HEK293 (cell line): ENCODE measurements at regions not wholly inside any gene's neighbourhood (a gene's known extent, or its start where the extent isn't known, plus 50 kb on each side); places are given as distances from the start of the nearest gene placed in this dataset.
A peak's percentile ranks its signal among the peaks of the same experiment; 100 is the strongest.

Source experiments
- CTCF ChIA-PET: fragments of 350-600 bp; formaldehyde crosslinking; extraction: SDS; loops from one replicate; lab custom pipeline; 2021; ENCODE audit warnings: antibody characterized with exemption; lab: Yijun Ruan, JAX
- POLR2A ChIA-PET: fragments of 300-600 bp; formaldehyde crosslinking; extraction: SDS; loops from one replicate; lab custom pipeline; 2020; ENCODE audit warnings: antibody characterized with exemption, inconsistent platforms; lab: Yijun Ruan, JAX
- H3K27ac ChIP-seq: fragments of 200-500 bp; sonication (Bioruptor generic); 2 replicates; pipeline ENCODE4 v1.5.1; 2014; ENCODE audit warnings: low read depth, low read length, control low read depth, inconsistent platforms; ENCODE audit errors: extremely low read depth
- H3K36me3 ChIP-seq, 2 experiments: fragments of 200-500 bp in 1 of 2; sonication (Bioruptor generic) in 1 of 2; 1 replicate in 1 of 2; 2 replicates in 1 of 2; pipeline ENCODE4 v1.5.1; 2014 to 2017; ENCODE audit warnings: inconsistent platforms in 2 of 2, low read length in 2 of 2; ENCODE audit not compliant: control insufficient read depth in 2 of 2, insufficient read depth in 1 of 2
- H3K4me1 ChIP-seq: fragments of 200-500 bp; sonication (Bioruptor generic); 2 replicates; pipeline ENCODE4 v1.5.1; 2014; ENCODE audit warnings: mild to moderate bottlenecking, low read length, inconsistent platforms; ENCODE audit not compliant: control insufficient read depth, insufficient read depth
- H3K4me3 ChIP-seq: 2 replicates; pipeline ENCODE4 v1.5.1; 2011; ENCODE audit warnings: low read depth, mild to moderate bottlenecking, control low read depth, low read length, moderate library complexity
- H3K9me3 ChIP-seq: fragments of 200-500 bp; sonication (Bioruptor generic); 2 replicates; pipeline ENCODE4 v1.5.1; 2014; ENCODE audit warnings: low read depth, low read length, inconsistent platforms; ENCODE audit not compliant: control insufficient read depth, insufficient read depth
- FEZF1 ChIP-seq: fragments of 450-650 bp; formaldehyde crosslinking; IDR thresholded peaks from 2 replicates; pipeline ENCODE4 v1.5.1; 2016; ENCODE audit warnings: missing biosample characterization, missing genetic modification characterization
- KLF16 ChIP-seq: fragments of 450-650 bp; formaldehyde crosslinking; IDR thresholded peaks from 2 replicates; pipeline ENCODE4 v1.5.1; 2017; ENCODE audit warnings: missing biosample characterization, missing genetic modification characterization
- OSR2 ChIP-seq: fragments of 450-650 bp; formaldehyde crosslinking; IDR thresholded peaks from 2 replicates; pipeline ENCODE4 v1.5.1; 2016; ENCODE audit warnings: missing biosample characterization, missing genetic modification characterization
- WT1 ChIP-seq: fragments of 450-650 bp; formaldehyde crosslinking; IDR thresholded peaks from 2 replicates; pipeline ENCODE4 v1.5.1; 2016; ENCODE audit warnings: missing biosample characterization, missing genetic modification characterization
- YY1 ChIP-seq: fragments of 450-650 bp; formaldehyde crosslinking; IDR thresholded peaks from 2 replicates; pipeline ENCODE4 v1.5.1; 2018; ENCODE audit warnings: missing biosample characterization, missing genetic modification characterization
- ZBTB17 ChIP-seq: fragments of 450-650 bp; formaldehyde crosslinking; IDR thresholded peaks from 2 replicates; pipeline ENCODE4 v1.5.1; 2016; ENCODE audit warnings: missing biosample characterization, missing genetic modification characterization
- ZBTB8A ChIP-seq: fragments of 450-650 bp; formaldehyde crosslinking; IDR thresholded peaks from 2 replicates; pipeline ENCODE4 v1.5.1; 2016; ENCODE audit warnings: missing biosample characterization, missing genetic modification characterization
- ZEB2 ChIP-seq: fragments of 450-650 bp; formaldehyde crosslinking; IDR thresholded peaks from 2 replicates; pipeline ENCODE4 v1.5.1; 2016; ENCODE audit warnings: missing biosample characterization, missing genetic modification characterization
- ZNF10 ChIP-seq: fragments of 450-650 bp; formaldehyde crosslinking; IDR thresholded peaks from 2 replicates; pipeline ENCODE4 v1.5.1; 2017; ENCODE audit warnings: missing biosample characterization, missing genetic modification characterization
- ZNF121 ChIP-seq: fragments of 450-650 bp; formaldehyde crosslinking; IDR thresholded peaks from 2 replicates; pipeline ENCODE4 v1.5.1; 2016; ENCODE audit warnings: missing biosample characterization, missing genetic modification characterization
- ZNF133 ChIP-seq: fragments of 450-650 bp; formaldehyde crosslinking; IDR thresholded peaks from 2 replicates; pipeline ENCODE4 v1.5.1; 2016; ENCODE audit warnings: missing biosample characterization, missing genetic modification characterization
- ZNF155 ChIP-seq: fragments of 450-650 bp; formaldehyde crosslinking; IDR thresholded peaks from 2 replicates; pipeline ENCODE4 v1.5.1; 2016; ENCODE audit warnings: missing biosample characterization, missing genetic modification characterization
- ZNF2 ChIP-seq: fragments of 450-650 bp; formaldehyde crosslinking; IDR thresholded peaks from 2 replicates; pipeline ENCODE4 v1.5.1; 2016; ENCODE audit warnings: missing biosample characterization, missing genetic modification characterization
- ZNF211 ChIP-seq: fragments of 450-650 bp; formaldehyde crosslinking; IDR thresholded peaks from 2 replicates; pipeline ENCODE4 v1.5.1; 2016; ENCODE audit warnings: low read depth, missing biosample characterization, missing genetic modification characterization
- ZNF335 ChIP-seq: fragments of 450-650 bp; formaldehyde crosslinking; conservative IDR thresholded peaks from 2 replicates; pipeline ENCODE4 v1.5.1; 2016; ENCODE audit warnings: missing biosample characterization, missing genetic modification characterization
- ZNF404 ChIP-seq: fragments of 450-650 bp; formaldehyde crosslinking; IDR thresholded peaks from 2 replicates; pipeline ENCODE4 v1.5.1; 2017; ENCODE audit warnings: missing biosample characterization, missing genetic modification characterization
- ZNF555 ChIP-seq: fragments of 450-650 bp; formaldehyde crosslinking; conservative IDR thresholded peaks from 2 replicates; pipeline ENCODE4 v1.5.1; 2017; ENCODE audit warnings: missing biosample characterization, mild to moderate bottlenecking, missing genetic modification characterization, inconsistent platforms
- ZNF792 ChIP-seq: fragments of 450-650 bp; formaldehyde crosslinking; IDR thresholded peaks from 2 replicates; pipeline ENCODE4 v1.5.1; 2016; ENCODE audit warnings: missing biosample characterization, missing genetic modification characterization
- TF ChIP-seq, protein P1 (sequence below): fragments of 450-650 bp; formaldehyde crosslinking; IDR thresholded peaks from 2 replicates; pipeline ENCODE4 v1.5.1; 2017; ENCODE audit warnings: missing biosample characterization, missing genetic modification characterization
- TF ChIP-seq, protein P2 (sequence below): fragments of 450-650 bp; formaldehyde crosslinking; IDR thresholded peaks from 2 replicates; pipeline ENCODE4 v1.5.1; 2016; ENCODE audit warnings: missing biosample characterization, missing genetic modification characterization
- TF ChIP-seq, protein P3 (sequence below): fragments of 450-650 bp; formaldehyde crosslinking; IDR thresholded peaks from 2 replicates; pipeline ENCODE4 v1.5.1; 2017; ENCODE audit warnings: missing biosample characterization, missing genetic modification characterization
- TF ChIP-seq, protein P4 (sequence below): fragments of 450-650 bp; formaldehyde crosslinking; IDR thresholded peaks from 2 replicates; pipeline ENCODE4 v1.5.1; 2016; ENCODE audit warnings: missing biosample characterization, missing genetic modification characterization, borderline replicate concordance
- TF ChIP-seq, protein P5 (sequence below): fragments of 450-650 bp; formaldehyde crosslinking; IDR thresholded peaks from 2 replicates; pipeline ENCODE4 v1.5.1; 2017; ENCODE audit warnings: missing biosample characterization, missing genetic modification characterization

DNA sequence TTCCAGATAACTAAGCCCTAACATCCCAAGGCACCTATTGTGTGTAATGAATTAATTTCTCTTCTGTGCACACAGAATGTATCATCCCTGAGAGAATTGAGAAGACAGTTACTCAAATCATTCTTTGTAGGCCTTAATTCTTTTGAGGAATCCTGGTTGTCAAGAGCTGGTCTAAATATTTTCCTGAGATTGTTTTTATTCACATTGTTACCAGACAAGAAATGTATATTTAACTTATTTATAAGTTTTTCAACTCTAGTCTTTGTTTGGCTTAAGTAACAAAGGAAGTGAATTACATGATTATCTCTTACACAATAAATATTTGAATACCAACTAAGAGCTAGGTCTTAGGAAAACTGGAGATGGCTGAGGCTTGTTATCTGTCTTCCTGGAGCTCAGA, 169.4 kb downstream of the DACT1 start:
- H3K4me3 ChIP-seq, result no peak overlapping the region
- H3K36me3 ChIP-seq, result no peaks in the 10 kb centered on the region
- CTCF ChIA-PET, result interaction anchor here (0.6 to 1.0 kb wide), 2 partner anchors 166 to 221 kb away, joined by 3 to 4 read pairs; no protein-coding TSS in a partner anchor
- H3K27ac ChIP-seq, result no peak overlapping the region
- TF ChIP-seq WT1, result no peak
- no peak for TF ChIP-seq ZBTB17
- TF ChIP-seq, protein P1, sequence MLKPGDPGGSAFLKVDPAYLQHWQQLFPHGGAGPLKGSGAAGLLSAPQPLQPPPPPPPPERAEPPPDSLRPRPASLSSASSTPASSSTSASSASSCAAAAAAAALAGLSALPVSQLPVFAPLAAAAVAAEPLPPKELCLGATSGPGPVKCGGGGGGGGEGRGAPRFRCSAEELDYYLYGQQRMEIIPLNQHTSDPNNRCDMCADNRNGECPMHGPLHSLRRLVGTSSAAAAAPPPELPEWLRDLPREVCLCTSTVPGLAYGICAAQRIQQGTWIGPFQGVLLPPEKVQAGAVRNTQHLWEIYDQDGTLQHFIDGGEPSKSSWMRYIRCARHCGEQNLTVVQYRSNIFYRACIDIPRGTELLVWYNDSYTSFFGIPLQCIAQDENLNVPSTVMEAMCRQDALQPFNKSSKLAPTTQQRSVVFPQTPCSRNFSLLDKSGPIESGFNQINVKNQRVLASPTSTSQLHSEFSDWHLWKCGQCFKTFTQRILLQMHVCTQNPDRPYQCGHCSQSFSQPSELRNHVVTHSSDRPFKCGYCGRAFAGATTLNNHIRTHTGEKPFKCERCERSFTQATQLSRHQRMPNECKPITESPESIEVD (tag by site-specific recombination), result 0 out of 2 replicates have a peak, but pooled peaks have one; percentile 15
- no peak for TF ChIP-seq ZNF555 (tag by site-specific recombination)
- POLR2A ChIA-PET, result no interaction called here
- no peaks in the 10 kb centered on the region for H3K9me3 ChIP-seq
- peaks cover 49% of the 10 kb centered on the region for H3K4me1 ChIP-seq

DNA sequence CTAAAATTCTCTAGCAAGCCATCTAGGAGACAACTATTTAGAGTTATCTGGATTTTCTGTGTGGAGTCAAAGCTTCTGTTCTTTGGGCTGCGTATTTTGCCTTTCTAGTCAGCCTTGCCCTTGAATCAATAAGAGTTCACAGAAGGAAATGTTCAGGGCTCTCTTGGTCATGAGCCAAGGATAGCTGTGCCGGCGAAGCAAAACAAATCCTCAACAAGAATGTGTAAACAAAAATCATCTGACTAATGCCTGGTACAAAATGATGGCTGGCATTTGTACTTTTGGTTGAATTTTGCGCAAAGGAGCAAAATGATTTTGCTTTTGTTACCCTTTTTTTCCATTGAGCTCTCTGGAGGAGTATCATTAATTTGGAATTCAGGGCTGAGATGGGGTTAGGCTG, 171.1 kb downstream of the DACT1 start:
- peaks cover 51% of the 10 kb centered on the region for H3K4me1 ChIP-seq
- ChIA-PET POLR2A (no interaction called here), CTCF (interaction anchor here (1.0 kb wide), 1 partner anchor 36 kb away, joined by 4 read pairs; no protein-coding TSS in a partner anchor)
- H3K9me3 ChIP-seq, result no peaks in the 10 kb centered on the region
- peak overlapping the region; percentile 58 for H3K27ac ChIP-seq
- no peaks in the 10 kb centered on the region for H3K36me3 ChIP-seq
- H3K4me3 ChIP-seq, result no peak overlapping the region
- TF ChIP-seq OSR2 (tag by site-specific recombination) (peak; percentile 58), ZNF10 (no peak), ZNF404 (tag by site-specific recombination) (no peak), ZNF2 (tag by site-specific recombination) (no peak), ZNF155 (tag by site-specific recombination) (no peak), ZNF211 (tag by site-specific recombination) (no peak), YY1 (tag by site-specific recombination) (no peak), ZEB2 (no peak), FEZF1 (tag by site-specific recombination) (peak; percentile 43), ZBTB8A (peak; percentile 58), ZNF133 (tag by site-specific recombination) (no peak), ZNF792 (tag by site-specific recombination) (no peak), KLF16 (tag by site-specific recombination) (no peak), ZNF335 (tag by site-specific recombination) (0 out of 2 replicates have a peak, but pooled peaks have one; percentile 23), ZNF121 (tag by site-specific recombination) (no peak)
- TF ChIP-seq, protein P2, sequence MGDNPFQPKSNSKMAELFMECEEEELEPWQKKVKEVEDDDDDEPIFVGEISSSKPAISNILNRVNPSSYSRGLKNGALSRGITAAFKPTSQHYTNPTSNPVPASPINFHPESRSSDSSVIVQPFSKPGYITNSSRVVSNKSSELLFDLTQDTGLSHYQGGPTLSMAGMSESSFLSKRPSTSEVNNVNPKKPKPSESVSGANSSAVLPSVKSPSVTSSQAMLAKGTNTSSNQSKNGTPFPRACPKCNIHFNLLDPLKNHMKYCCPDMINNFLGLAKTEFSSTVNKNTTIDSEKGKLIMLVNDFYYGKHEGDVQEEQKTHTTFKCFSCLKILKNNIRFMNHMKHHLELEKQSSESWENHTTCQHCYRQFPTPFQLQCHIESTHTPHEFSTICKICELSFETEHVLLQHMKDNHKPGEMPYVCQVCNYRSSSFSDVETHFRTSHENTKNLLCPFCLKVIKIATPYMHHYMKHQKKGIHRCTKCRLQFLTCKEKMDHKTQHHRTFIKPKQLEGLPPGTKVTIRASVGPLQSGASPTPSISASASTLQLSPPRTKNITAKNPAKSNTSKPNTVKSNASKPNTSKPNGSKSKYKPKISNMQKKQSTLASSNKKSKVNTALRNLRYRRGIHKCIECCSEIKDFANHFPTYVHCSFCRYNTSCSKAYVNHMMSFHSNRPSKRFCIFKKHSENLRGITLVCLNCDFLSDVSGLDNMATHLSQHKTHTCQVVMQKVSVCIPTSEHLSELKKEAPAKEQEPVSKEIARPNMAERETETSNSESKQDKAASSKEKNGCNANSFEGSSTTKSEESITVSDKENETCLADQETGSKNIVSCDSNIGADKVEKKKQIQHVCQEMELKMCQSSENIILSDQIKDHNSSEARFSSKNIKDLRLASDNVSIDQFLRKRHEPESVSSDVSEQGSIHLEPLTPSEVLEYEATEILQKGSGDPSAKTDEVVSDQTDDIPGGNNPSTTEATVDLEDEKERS (tag by site-specific recombination), result no peak
- TF ChIP-seq, protein P3, sequence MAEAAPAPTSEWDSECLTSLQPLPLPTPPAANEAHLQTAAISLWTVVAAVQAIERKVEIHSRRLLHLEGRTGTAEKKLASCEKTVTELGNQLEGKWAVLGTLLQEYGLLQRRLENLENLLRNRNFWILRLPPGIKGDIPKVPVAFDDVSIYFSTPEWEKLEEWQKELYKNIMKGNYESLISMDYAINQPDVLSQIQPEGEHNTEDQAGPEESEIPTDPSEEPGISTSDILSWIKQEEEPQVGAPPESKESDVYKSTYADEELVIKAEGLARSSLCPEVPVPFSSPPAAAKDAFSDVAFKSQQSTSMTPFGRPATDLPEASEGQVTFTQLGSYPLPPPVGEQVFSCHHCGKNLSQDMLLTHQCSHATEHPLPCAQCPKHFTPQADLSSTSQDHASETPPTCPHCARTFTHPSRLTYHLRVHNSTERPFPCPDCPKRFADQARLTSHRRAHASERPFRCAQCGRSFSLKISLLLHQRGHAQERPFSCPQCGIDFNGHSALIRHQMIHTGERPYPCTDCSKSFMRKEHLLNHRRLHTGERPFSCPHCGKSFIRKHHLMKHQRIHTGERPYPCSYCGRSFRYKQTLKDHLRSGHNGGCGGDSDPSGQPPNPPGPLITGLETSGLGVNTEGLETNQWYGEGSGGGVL (tag by site-specific recombination), result no peak
- TF ChIP-seq, protein P4, sequence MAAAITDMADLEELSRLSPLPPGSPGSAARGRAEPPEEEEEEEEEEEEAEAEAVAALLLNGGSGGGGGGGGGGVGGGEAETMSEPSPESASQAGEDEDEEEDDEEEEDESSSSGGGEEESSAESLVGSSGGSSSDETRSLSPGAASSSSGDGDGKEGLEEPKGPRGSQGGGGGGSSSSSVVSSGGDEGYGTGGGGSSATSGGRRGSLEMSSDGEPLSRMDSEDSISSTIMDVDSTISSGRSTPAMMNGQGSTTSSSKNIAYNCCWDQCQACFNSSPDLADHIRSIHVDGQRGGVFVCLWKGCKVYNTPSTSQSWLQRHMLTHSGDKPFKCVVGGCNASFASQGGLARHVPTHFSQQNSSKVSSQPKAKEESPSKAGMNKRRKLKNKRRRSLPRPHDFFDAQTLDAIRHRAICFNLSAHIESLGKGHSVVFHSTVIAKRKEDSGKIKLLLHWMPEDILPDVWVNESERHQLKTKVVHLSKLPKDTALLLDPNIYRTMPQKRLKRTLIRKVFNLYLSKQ (tag by site-specific recombination), result no peak
- TF ChIP-seq, protein P5, sequence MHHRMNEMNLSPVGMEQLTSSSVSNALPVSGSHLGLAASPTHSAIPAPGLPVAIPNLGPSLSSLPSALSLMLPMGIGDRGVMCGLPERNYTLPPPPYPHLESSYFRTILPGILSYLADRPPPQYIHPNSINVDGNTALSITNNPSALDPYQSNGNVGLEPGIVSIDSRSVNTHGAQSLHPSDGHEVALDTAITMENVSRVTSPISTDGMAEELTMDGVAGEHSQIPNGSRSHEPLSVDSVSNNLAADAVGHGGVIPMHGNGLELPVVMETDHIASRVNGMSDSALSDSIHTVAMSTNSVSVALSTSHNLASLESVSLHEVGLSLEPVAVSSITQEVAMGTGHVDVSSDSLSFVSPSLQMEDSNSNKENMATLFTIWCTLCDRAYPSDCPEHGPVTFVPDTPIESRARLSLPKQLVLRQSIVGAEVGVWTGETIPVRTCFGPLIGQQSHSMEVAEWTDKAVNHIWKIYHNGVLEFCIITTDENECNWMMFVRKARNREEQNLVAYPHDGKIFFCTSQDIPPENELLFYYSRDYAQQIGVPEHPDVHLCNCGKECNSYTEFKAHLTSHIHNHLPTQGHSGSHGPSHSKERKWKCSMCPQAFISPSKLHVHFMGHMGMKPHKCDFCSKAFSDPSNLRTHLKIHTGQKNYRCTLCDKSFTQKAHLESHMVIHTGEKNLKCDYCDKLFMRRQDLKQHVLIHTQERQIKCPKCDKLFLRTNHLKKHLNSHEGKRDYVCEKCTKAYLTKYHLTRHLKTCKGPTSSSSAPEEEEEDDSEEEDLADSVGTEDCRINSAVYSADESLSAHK (tag by site-specific recombination), result no peak
- TF ChIP-seq, protein P1 (tag by site-specific recombination), result peak; percentile 58
